Lung (tissue), 11 donors: ENCODE measurements at regions not wholly inside any gene's neighbourhood (a gene's known extent, or its start where the extent isn't known, plus 50 kb on each side); places are given as distances from the start of the nearest gene placed in this dataset.

ENCODE experiments used
- ATAC-seq: fragments of 200-7000 bp; cut with Tn5 transposase; one replicate; pipeline ENCODE4 v1.9.1; 2020; ENCODE audit warnings: moderate number of reproducible peaks; ENCODE audit not compliant: insufficient read depth, low FRiP score
- DNase-seq, 3 donors: peaks; one replicate each; pipeline ENCODE4 v3.0.0-alpha.2; 2013 to 2017
- H3K27ac ChIP-seq, 2 donors: one replicate each; pipeline ENCODE4 v1.5.1; 2013; ENCODE audit warnings: mild to moderate bottlenecking in 2 of 2, moderate library complexity in 2 of 2, control low read depth in 1 of 2, inconsistent platforms in 1 of 2, low read depth in 1 of 2, low read length in 1 of 2
- H3K27me3 ChIP-seq, 3 donors: one replicate each; pipeline ENCODE4 v1.5.1; 2013; ENCODE audit warnings: low read length in 2 of 3; ENCODE audit not compliant: control insufficient read depth in 3 of 3, insufficient read depth in 3 of 3
- H3K36me3 ChIP-seq, 4 donors: one replicate each; pipeline ENCODE4 v1.5.1; 2013; ENCODE audit warnings: low read length in 4 of 4, mild to moderate bottlenecking in 1 of 4, moderate library complexity in 1 of 4; ENCODE audit not compliant: control insufficient read depth in 4 of 4, insufficient read depth in 4 of 4
- H3K4me1 ChIP-seq, 5 donors: one replicate each; pipeline ENCODE4 v1.5.1; 2013; ENCODE audit warnings: low read length in 5 of 5, mild to moderate bottlenecking in 2 of 5, moderate library complexity in 1 of 5; ENCODE audit not compliant: control insufficient read depth in 5 of 5, insufficient read depth in 5 of 5
- H3K4me3 ChIP-seq: one replicate; pipeline ENCODE4 v1.5.1; 2013; ENCODE audit warnings: mild to moderate bottlenecking, control low read depth, moderate library complexity
- H3K9ac ChIP-seq, 2 donors: one replicate each; pipeline ENCODE4 v1.5.1; 2013; ENCODE audit warnings: low read length in 2 of 2, control low read depth in 1 of 2; ENCODE audit not compliant: insufficient read depth in 1 of 2
- H3K9me3 ChIP-seq, 4 donors: one replicate each; pipeline ENCODE4 v1.5.1; 2013; ENCODE audit warnings: low read length in 3 of 4, mild to moderate bottlenecking in 1 of 4, moderate library complexity in 1 of 4; ENCODE audit not compliant: control insufficient read depth in 4 of 4, insufficient read depth in 3 of 4
- WGBS, 2 donors: extraction: QIAGEN DNeasy Blood & Tissue Kit; methylation state at CpG; one replicate each; pipeline ENCODE4 v1.1.7; 2013; 5-methylcytosine and 5-hydroxymethylcytosine counted together
- TF ChIP-seq, protein P1 (sequence below): IDR thresholded peaks from 2 replicates; pipeline ENCODE4 v1.5.1; 2012; ENCODE audit warnings: mild to moderate bottlenecking; ENCODE audit errors: control extremely low read depth, extremely low read depth
- donor health status: control.
- donor health status: control.
- donor health status: Bipolar disorder and iron deficiency.
- donor health status: healthy.
- donor health status: DM: yes; HTN: yes; CAD: no.

- no peak overlapping the region for H3K9ac ChIP-seq
- no peaks in the 10 kb centered on the region for H3K36me3 ChIP-seq
- no peaks in the 10 kb centered on the region for H3K27me3 ChIP-seq
- TF ChIP-seq, protein P1, sequence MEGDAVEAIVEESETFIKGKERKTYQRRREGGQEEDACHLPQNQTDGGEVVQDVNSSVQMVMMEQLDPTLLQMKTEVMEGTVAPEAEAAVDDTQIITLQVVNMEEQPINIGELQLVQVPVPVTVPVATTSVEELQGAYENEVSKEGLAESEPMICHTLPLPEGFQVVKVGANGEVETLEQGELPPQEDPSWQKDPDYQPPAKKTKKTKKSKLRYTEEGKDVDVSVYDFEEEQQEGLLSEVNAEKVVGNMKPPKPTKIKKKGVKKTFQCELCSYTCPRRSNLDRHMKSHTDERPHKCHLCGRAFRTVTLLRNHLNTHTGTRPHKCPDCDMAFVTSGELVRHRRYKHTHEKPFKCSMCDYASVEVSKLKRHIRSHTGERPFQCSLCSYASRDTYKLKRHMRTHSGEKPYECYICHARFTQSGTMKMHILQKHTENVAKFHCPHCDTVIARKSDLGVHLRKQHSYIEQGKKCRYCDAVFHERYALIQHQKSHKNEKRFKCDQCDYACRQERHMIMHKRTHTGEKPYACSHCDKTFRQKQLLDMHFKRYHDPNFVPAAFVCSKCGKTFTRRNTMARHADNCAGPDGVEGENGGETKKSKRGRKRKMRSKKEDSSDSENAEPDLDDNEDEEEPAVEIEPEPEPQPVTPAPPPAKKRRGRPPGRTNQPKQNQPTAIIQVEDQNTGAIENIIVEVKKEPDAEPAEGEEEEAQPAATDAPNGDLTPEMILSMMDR = no peak
- DNase-seq = no peak
- H3K27ac ChIP-seq = no peak overlapping the region
- H3K4me3 ChIP-seq = no peak overlapping the region
- WGBS, 2 donors = 75 to 83% methylated on average over 2 of the region's 2 CpGs
- no peaks in the 10 kb centered on the region for H3K9me3 ChIP-seq
- H3K4me1 ChIP-seq = no peaks in the 10 kb centered on the region
- no peak for ATAC-seq
Observed at GRCh38 chr2:153626676-153627075, 148.1 kb upstream of the RPRM start.

DNA sequence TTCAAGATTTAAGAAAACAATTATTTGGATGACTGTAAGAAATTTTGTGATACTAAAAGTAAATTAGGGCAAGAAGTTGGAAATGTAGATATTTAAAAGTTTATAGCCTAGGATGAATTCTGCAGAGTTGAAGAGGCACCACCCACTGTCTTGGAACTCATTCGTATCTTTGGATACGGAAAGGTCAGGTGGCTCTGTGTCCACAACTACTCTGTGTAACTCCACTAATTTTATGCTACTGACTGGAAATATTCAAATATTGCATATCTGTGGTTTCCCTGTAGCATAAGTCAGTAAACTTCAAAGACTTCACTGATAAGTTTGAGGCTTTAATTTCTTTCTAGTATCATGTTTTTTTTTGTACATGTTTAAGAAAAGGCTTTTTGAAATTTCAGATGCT is 156.9 kb upstream of the RPRM start:
- ATAC-seq (no peak), DNase-seq (no peak)
- H3K27ac ChIP-seq = no peak overlapping the region
- H3K4me1 ChIP-seq = no peaks in the 10 kb centered on the region
- H3K36me3 ChIP-seq = no peaks in the 10 kb centered on the region
- no peaks in the 10 kb centered on the region for H3K9me3 ChIP-seq
- H3K9ac ChIP-seq = no peak overlapping the region
- H3K27me3 ChIP-seq = no peaks in the 10 kb centered on the region
- TF ChIP-seq, protein P1 = no peak
- H3K4me3 ChIP-seq = no peak overlapping the region
- WGBS, 2 donors = 79 to 90% methylated on average over 2 of the region's 2 CpGs

DNA sequence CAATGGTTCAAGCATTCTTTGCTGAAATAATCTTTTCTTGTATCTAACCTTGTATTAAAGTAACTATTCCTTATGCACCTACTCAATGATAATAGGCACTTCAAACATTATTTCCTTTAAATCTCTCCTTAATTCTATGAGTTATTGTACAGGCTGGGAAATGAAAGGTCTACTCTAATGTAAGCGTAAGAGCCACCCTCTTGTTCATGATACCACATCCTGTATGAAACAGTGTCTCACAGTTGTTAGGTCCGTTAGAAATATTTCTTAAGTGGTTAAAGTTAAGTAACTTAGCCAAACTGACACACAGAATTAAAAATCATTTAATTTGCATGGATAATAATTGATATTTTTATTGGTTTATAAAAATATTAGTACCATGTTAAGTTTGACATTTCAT is 162.5 kb upstream of the RPRM start:
- H3K27ac ChIP-seq = no peak overlapping the region
- TF ChIP-seq, protein P1 = no peak

DNA sequence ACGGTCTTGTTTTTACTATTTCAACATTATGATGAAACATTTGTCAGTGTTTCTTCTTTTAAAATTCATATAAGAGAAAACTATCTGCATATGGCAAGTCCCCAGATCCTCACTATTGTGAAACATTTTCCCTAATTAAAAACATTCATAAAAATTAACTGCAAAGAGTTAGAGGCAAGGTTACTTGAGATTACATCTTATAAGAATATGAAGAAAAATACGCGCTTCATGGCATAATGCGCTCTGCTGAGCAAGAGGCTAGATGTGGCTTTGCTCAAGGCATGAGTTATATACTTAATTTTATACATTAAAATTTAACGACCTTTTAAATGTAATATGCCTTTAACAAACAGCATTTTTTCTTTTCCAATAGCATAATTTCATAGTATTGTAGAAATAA is 166.4 kb upstream of the RPRM start:
- no peak overlapping the region for H3K27ac ChIP-seq
- no peaks in the 10 kb centered on the region for H3K27me3 ChIP-seq
- H3K36me3 ChIP-seq = no peaks in the 10 kb centered on the region
- H3K4me3 ChIP-seq = no peak overlapping the region
- no peak overlapping the region for H3K9ac ChIP-seq
- no peak for DNase-seq
- no peaks in the 10 kb centered on the region for H3K9me3 ChIP-seq
- no peak for ATAC-seq
- H3K4me1 ChIP-seq = no peaks in the 10 kb centered on the region
- TF ChIP-seq, protein P1 = no peak
- WGBS, 2 donors = 84 to 89% methylated on average over 5 of the region's 5 CpGs

More for the DNA sequence above, 162.5 kb upstream of the RPRM start:
- no peak overlapping the region for H3K4me3 ChIP-seq
- no peak for ATAC-seq
- no peak for DNase-seq
- H3K9me3 ChIP-seq = no peaks in the 10 kb centered on the region
- H3K27me3 ChIP-seq = no peaks in the 10 kb centered on the region
- no peaks in the 10 kb centered on the region for H3K4me1 ChIP-seq
- H3K36me3 ChIP-seq = no peaks in the 10 kb centered on the region
- WGBS, 2 donors = 72 to 73% methylated on average over 2 of the region's 2 CpGs
- H3K9ac ChIP-seq = no peak overlapping the region
